ENCODE measurements at regions not wholly inside any gene's neighbourhood (a gene's known extent, or its start where the extent isn't known, plus 50 kb on each side); places are given as distances from the start of the nearest gene placed in this dataset.

GRCh38 chr3:184449161-184449515 is 69.3 kb downstream of the CHRD start:
- TF ChIP-seq POU2F2 (IDR thresholded peaks at IDR 0.05; ENCODE audit: low read depth, low read length) (no peak), POLR2A (IDR thresholded peaks at IDR 0.05; ENCODE audit: low read depth, low read length) (no peak), TAF1 (IDR thresholded peaks at IDR 0.05; ENCODE audit: low read depth, low read length) (no peak), PAX5 (IDR thresholded peaks at IDR 0.05; ENCODE audit: insufficient read depth, low read length, severe bottlenecking) (no peak), SPI1 (IDR thresholded peaks at IDR 0.05; ENCODE audit: low read depth, low read length) (no peak)

Data from GM12891 (cell line).